Duodenal mucosa (tissue), 2 donors: ENCODE measurements at regions not wholly inside any gene's neighbourhood (a gene's known extent, or its start where the extent isn't known, plus 50 kb on each side); places are given as distances from the start of the nearest gene placed in this dataset.

Experiments used
- H3K27ac ChIP-seq: one replicate; pipeline ENCODE4 v1.7.0; 2013; ENCODE audit warnings: low read depth, low read length
- H3K27me3 ChIP-seq, 2 donors: one replicate each; pipeline ENCODE4 v1.7.0; 2013; ENCODE audit warnings: low read length in 2 of 2, control low read depth in 1 of 2; ENCODE audit not compliant: insufficient read depth in 2 of 2, control insufficient read depth in 1 of 2
- H3K36me3 ChIP-seq, 2 donors: one replicate each; pipeline ENCODE4 v1.7.0; 2013; ENCODE audit warnings: low read length in 2 of 2, control low read depth in 1 of 2; ENCODE audit not compliant: insufficient read depth in 2 of 2, control insufficient read depth in 1 of 2
- H3K4me1 ChIP-seq, 2 donors: one replicate each; pipeline ENCODE4 v1.7.0; 2013; ENCODE audit warnings: low read length in 2 of 2, control low read depth in 1 of 2; ENCODE audit not compliant: insufficient read depth in 2 of 2, control insufficient read depth in 1 of 2
- H3K4me3 ChIP-seq, 2 donors: one replicate each; pipeline ENCODE4 v1.7.0; 2013; ENCODE audit warnings: low read length in 2 of 2, low read depth in 1 of 2
- H3K9ac ChIP-seq, 2 donors: one replicate each; pipeline ENCODE4 v1.7.0; 2013; ENCODE audit warnings: low read length in 2 of 2, low read depth in 1 of 2
- H3K9me3 ChIP-seq, 2 donors: one replicate each; pipeline ENCODE4 v1.7.0; 2013; ENCODE audit warnings: low read length in 2 of 2, control low read depth in 1 of 2; ENCODE audit not compliant: control insufficient read depth in 1 of 2

- H3K9ac ChIP-seq: no peak overlapping the region
- no peaks in the 10 kb centered on the region for H3K36me3 ChIP-seq
- no peaks in the 10 kb centered on the region for H3K9me3 ChIP-seq
- peaks cover 33 to 39% of the 10 kb centered on the region in 2 donors for H3K27me3 ChIP-seq
- no peak overlapping the region for H3K4me3 ChIP-seq
- H3K4me1 ChIP-seq: peaks cover 19 to 23% of the 10 kb centered on the region in 2 donors
- H3K27ac ChIP-seq: no peak overlapping the region
Measured at GRCh38 chr3:127139601-127140500, 53.1 kb upstream of the PRR23E start.

DNA sequence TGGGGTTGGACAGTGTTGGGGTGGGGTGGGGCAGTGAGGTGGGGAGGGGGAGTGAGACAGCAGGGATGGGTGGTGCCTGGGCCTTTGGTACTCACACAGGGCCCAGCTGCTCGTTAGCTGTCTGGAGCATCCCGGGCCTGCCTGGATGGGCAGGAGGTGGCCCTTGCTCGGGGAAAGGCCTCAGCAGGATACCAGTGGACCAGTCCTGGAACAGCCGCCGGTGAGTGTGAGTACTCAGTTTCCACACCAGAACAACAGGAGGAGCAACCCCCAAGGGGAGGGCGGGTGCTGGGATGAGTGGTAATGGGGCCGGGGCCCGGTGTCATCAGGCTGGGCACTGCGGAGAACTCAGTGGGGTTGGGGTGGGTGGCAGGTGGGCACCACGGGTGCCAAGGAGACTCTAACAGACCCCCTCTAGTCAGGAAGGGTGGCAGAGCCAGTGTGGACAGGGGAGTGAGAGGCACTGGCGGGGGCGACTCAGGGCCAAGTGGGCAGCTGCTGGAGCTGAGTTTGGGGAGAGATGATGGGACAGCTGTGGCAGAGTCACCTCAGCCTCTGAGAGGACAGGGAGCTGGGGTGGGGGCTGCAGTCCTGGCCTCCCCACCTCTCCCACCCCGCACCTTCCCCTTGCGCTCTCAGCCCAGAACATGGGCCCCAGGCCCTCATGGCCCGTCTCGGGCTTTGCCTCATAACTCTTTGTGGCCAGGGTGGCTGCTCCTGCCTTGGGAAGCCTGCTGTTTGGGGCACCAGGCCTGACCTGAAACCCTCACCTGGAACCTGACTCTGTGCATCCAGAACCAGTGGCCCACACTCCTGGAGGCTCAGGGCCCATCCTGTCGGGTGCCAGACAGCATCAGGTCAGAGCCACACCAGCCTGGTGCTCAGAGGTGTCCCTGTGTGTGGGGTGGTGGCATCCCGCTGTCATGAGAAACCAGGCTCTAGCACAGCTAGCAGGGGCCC is 52.1 kb upstream of the PRR23E start:
- H3K36me3 ChIP-seq: no peaks in the 10 kb centered on the region
- H3K4me3 ChIP-seq: no peak overlapping the region
- H3K4me1 ChIP-seq: peaks cover 19% of the 10 kb centered on the region in 2 donors
- H3K27ac ChIP-seq: no peak overlapping the region
- H3K27me3 ChIP-seq: peaks cover 27 to 31% of the 10 kb centered on the region in 2 donors
- no peaks in the 10 kb centered on the region for H3K9me3 ChIP-seq
- H3K9ac ChIP-seq: no peak overlapping the region

GRCh38 chr3:127141921-127142730 is 50.8 kb upstream of the PRR23E start:
- no peak overlapping the region for H3K4me3 ChIP-seq
- no peak overlapping the region for H3K9ac ChIP-seq
- peaks cover 19% of the 10 kb centered on the region in 2 donors for H3K4me1 ChIP-seq
- no peaks in the 10 kb centered on the region for H3K9me3 ChIP-seq
- no peaks in the 10 kb centered on the region for H3K36me3 ChIP-seq
- peaks cover 13 to 24% of the 10 kb centered on the region in 2 donors for H3K27me3 ChIP-seq
- H3K27ac ChIP-seq: no peak overlapping the region
